ENCODE measurements at regions not wholly inside any gene's neighbourhood (a gene's known extent, or its start where the extent isn't known, plus 50 kb on each side); places are given as distances from the start of the nearest gene placed in this dataset.

- TF ChIP-seq CTCF (IDR thresholded peaks at IDR 0.05) (no peak), POLR2A (IDR thresholded peaks at IDR 0.05) (no peak)
- no peak overlapping the region for H3K4me3 ChIP-seq
- no peaks in the 10 kb centered on the region for H3K4me1 ChIP-seq
Observed at GRCh38 chr20:1824181-1824580, 71.0 kb upstream of the SIRPA start.

GRCh38 chr20:1823450-1823844 lies 71.8 kb upstream of the SIRPA start:
- Histone ChIP-seq H3K4me1 (no peaks in the 10 kb centered on the region), H3K4me3 (no peak overlapping the region), H3K27me3 (no peaks in the 10 kb centered on the region), H3K9me3 (peaks cover 0 to 11% (median 0%) of the 10 kb centered on the region in 4 donors), H3K27ac (no peak overlapping the region), H3K36me3 (no peaks in the 10 kb centered on the region)
- DNase-seq: no peak
- TF ChIP-seq POLR2A (IDR thresholded peaks at IDR 0.05): no peak
- TF ChIP-seq CTCF (IDR thresholded peaks at IDR 0.05): no peak

More at GRCh38 chr20:1824181-1824580, 71.0 kb upstream of the SIRPA start:
- Histone ChIP-seq H3K9me3 (peaks cover 0 to 11% (median 0%) of the 10 kb centered on the region in 4 donors), H3K36me3 (no peaks in the 10 kb centered on the region), H3K27ac (no peak overlapping the region), H3K27me3 (no peaks in the 10 kb centered on the region)
- no peak for DNase-seq

DNA sequence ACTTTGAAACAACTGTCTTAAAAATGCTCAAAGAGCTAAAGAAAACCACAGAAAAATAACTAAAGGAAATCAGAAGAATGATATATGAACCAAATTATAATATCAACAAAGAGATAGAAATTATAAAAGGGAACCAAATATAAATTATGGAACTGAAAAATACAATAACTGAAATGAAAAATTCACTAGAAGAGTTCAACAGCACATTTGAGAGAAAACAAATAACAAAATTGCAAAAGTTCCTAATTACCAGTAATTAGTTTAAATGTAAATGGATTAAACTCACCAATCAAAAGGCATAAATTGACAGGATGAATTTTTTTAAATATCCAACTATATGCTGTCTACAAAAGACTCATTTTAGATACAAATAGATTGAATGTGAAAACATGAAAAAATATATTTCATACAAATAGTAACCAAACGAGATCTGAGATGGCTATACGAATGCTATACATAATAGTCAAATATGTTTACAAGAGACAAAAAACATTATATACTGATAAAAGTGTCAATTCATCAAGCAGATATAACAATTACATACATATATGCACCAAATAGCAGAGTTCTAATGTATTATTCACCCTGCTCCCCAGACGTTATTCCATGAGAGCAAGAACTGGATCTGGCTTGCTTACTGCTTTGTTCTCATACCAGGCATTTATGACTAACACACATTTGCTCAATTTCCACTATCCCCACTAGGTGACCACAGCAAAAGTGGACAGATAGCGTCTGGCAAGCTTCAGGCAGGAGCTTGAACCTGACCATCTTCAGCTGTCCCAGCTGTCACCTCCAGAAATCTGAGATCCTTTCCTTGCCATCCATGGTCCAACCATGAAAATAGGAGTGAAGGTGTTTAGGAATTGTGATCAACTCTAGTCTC lies 72.4 kb upstream of the SIRPA start:
- Histone ChIP-seq H3K27ac (no peak overlapping the region), H3K4me3 (no peak overlapping the region), H3K27me3 (no peaks in the 10 kb centered on the region), H3K36me3 (no peaks in the 10 kb centered on the region), H3K9me3 (peaks cover 0 to 11% (median 0%) of the 10 kb centered on the region in 4 donors), H3K4me1 (no peaks in the 10 kb centered on the region)
- no peak for DNase-seq
- TF ChIP-seq CTCF (IDR thresholded peaks at IDR 0.05): no peak
- TF ChIP-seq POLR2A (IDR thresholded peaks at IDR 0.05): no peak

- Histone ChIP-seq H3K4me1 (peaks cover 0 to 10% (median 0%) of the 10 kb centered on the region in 4 donors), H3K27ac (peak overlapping the region in 1 of 4 donors; percentile 30), H3K4me3 (no peak overlapping the region), H3K9me3 (peaks cover 0 to 11% (median 0%) of the 10 kb centered on the region in 4 donors), H3K36me3 (no peaks in the 10 kb centered on the region), H3K27me3 (no peaks in the 10 kb centered on the region)
- no peak for TF ChIP-seq CTCF (IDR thresholded peaks at IDR 0.05)
- TF ChIP-seq POLR2A (IDR thresholded peaks at IDR 0.05): no peak
- DNase-seq: peak in 1 of 3 donors; percentile 63
Observed at GRCh38 chr20:1820138-1821079, 74.8 kb upstream of the SIRPA start.

DNA sequence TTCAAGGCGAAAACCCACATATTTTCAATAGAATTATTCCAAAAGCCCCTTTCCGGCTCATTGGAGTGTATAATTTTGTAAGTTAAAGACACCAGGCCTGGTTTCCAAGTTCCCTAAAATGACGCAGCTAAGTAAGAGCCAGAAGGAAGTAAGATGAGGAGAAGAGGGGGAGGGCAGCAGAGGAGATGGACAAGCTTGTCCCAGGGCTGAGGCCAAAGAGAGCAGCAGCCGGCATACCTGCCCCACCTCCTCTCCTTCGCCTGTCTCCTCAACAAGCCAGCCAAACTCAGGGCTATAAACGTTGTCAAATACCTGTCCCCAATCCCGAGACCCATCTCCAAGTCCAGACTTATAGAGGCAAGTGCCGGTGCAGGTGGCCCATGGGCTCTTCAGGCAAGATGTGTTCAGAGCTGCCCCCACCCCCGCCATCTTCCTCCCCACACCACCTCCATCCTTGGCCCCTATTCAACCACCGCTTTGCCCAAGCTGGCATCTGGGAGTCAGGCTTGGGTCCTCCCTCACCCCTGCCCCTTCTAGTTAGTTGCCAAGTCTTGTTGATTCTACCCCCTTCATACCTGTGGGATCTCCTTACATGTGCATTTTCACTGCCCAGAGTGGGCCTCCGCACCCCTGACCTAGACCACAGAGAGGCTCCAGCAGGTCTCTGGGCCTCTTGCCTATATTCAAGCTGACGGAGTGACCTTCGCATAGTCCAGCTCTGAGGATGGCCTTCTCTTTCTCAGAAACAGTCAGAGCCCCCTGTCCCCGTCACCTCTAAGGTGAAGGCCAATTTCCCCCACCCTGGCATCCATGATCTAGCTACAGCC lies 75.7 kb upstream of the SIRPA start:
- no peak overlapping the region for H3K4me3 ChIP-seq
- H3K9me3 ChIP-seq: peaks cover 0 to 11% (median 0%) of the 10 kb centered on the region in 4 donors
- H3K27me3 ChIP-seq: no peaks in the 10 kb centered on the region
- peak in 1 of 3 donors; percentile 39 for DNase-seq
- peaks cover 0 to 10% (median 0%) of the 10 kb centered on the region in 4 donors for H3K4me1 ChIP-seq
- H3K27ac ChIP-seq: peak overlapping the region in 2 of 4 donors; percentile 44 to 52
- TF ChIP-seq CTCF (IDR thresholded peaks at IDR 0.05) (no peak), POLR2A (IDR thresholded peaks at IDR 0.05) (no peak)
- H3K36me3 ChIP-seq: no peaks in the 10 kb centered on the region

Data from Peyer's patch (tissue), 4 donors.